Astrocyte of the spinal cord (primary cell): ENCODE measurements at regions not wholly inside any gene's neighbourhood (a gene's known extent, or its start where the extent isn't known, plus 50 kb on each side); places are given as distances from the start of the nearest gene placed in this dataset.
A peak's percentile ranks its signal among the peaks of the same experiment; 100 is the strongest.

Experiments
- DNase-seq: peaks from one replicate; pipeline ENCODE4 v3.0.0; 2011; ENCODE audit warnings: low read depth, low spot score
- H3K4me3 ChIP-seq: 2 replicates; pipeline ENCODE4 v1.5.1; 2011; ENCODE audit warnings: low read depth, mild to moderate bottlenecking, low read length, moderate library complexity
- CTCF ChIP-seq: IDR thresholded peaks from 2 replicates; pipeline ENCODE4 v1.5.1; 2012; ENCODE audit warnings: low read depth, mild to moderate bottlenecking, low read length, inconsistent platforms
- in situ Hi-C: cut with HindIII; loops from 2 replicates; pipeline ENCODE4 v1.10.0; 2017; ENCODE audit warnings: low sequenced_read_pairs

DNA sequence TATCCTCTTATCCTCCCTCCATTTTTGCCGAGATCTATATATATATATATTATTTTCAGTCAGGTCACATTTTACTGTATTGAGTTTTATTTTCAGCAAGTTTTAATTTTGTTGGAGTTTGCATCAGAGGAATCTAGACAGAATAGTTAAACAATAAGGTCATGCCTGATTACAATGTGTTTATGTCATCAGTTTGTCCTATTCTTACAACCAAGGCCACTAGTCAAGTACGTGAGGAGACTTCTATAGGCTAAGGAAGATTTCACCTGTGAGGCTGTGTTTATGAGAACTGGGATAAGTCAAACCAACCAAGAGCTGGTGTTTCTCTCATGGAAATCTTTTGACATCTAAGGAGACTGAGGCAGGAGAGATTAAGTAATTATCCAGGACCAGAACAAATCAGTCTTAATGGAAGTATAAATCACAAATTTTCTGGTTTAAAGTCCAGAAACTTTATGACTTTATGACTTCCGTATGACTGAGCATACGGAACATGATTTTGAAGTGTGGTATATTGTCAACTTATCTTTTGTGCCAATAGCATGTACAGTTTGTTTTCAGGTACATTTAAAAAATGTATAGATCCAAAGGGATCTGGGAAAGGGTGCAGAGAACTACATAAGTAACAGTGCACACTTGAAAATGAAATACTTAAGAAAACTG lies 100.0 kb upstream of the DTNA start:
- in situ Hi-C loops = no loop called here
- no peak for TF ChIP-seq CTCF
- no peak overlapping the region for H3K4me3 ChIP-seq
- no peak for DNase-seq

GRCh38 chr18:34611904-34612303 lies 98.2 kb upstream of the DTNA start:
- in situ Hi-C loops = no loop called here
- TF ChIP-seq CTCF = no peak
- DNase-seq = no peak
- H3K4me3 ChIP-seq = no peak overlapping the region

- H3K4me3 ChIP-seq = no peak overlapping the region
- DNase-seq = no peak
- TF ChIP-seq CTCF = no peak
- in situ Hi-C loops = no loop called here
Measured at GRCh38 chr18:34620258-34620861, 89.7 kb upstream of the DTNA start.

GRCh38 chr18:34623557-34623956 lies 86.5 kb upstream of the DTNA start:
- DNase-seq = no peak
- no peak overlapping the region for H3K4me3 ChIP-seq
- in situ Hi-C loops = no loop called here
- TF ChIP-seq CTCF = no peak

GRCh38 chr18:34624551-34624950 lies 85.5 kb upstream of the DTNA start:
- no peak for TF ChIP-seq CTCF
- in situ Hi-C loops = no loop called here
- DNase-seq = no peak
- H3K4me3 ChIP-seq = no peak overlapping the region

- in situ Hi-C loops = no loop called here
- TF ChIP-seq CTCF = no peak
- H3K4me3 ChIP-seq = no peak overlapping the region
- peak; percentile 42 for DNase-seq
Measured at GRCh38 chr18:34626404-34627136, 83.5 kb upstream of the DTNA start.
